ENCODE measurements at regions not wholly inside any gene's neighbourhood (a gene's known extent, or its start where the extent isn't known, plus 50 kb on each side); places are given as distances from the start of the nearest gene placed in this dataset.

DNA sequence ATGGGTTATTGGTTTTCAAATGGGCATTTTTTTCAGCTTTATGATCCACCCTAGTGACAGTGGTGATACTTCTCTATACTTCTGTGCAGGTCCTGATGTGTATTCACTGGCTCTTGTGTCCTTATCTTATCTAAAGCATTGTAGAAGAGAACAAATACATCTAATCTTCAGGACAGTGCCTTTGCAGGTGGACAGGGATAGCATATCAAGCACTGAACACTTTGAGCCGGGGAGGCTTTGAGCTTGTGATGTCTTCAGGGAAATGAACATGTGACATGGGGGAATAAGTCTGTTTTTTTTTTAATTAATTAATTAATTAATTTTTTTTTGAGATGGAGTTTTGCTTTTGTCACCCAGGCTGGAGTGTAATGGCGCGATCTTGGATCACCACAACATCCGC, 115.5 kb upstream of the KLF4 start:
- TF ChIP-seq, protein P1, sequence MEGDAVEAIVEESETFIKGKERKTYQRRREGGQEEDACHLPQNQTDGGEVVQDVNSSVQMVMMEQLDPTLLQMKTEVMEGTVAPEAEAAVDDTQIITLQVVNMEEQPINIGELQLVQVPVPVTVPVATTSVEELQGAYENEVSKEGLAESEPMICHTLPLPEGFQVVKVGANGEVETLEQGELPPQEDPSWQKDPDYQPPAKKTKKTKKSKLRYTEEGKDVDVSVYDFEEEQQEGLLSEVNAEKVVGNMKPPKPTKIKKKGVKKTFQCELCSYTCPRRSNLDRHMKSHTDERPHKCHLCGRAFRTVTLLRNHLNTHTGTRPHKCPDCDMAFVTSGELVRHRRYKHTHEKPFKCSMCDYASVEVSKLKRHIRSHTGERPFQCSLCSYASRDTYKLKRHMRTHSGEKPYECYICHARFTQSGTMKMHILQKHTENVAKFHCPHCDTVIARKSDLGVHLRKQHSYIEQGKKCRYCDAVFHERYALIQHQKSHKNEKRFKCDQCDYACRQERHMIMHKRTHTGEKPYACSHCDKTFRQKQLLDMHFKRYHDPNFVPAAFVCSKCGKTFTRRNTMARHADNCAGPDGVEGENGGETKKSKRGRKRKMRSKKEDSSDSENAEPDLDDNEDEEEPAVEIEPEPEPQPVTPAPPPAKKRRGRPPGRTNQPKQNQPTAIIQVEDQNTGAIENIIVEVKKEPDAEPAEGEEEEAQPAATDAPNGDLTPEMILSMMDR (IDR thresholded peaks at IDR 0.05) = no peak
- TF ChIP-seq ZFX (IDR thresholded peaks at IDR 0.05; ENCODE audit: borderline replicate concordance) = no peak

Measured in 22Rv1 (cell line).